Esophagus mucosa (tissue), 1 donor: ENCODE measurements at regions not wholly inside any gene's neighbourhood (a gene's known extent, or its start where the extent isn't known, plus 50 kb on each side); places are given as distances from the start of the nearest gene placed in this dataset.
"Not testable (repeated sequence)": the region's sequence is repeated elsewhere in the genome, so short reads cannot be mapped to it uniquely, and the experiment has no call there.

ENCODE experiments used
- ATAC-seq: fragments of 200-7000 bp; cut with Tn5 transposase; one replicate; pipeline ENCODE4 v1.9.1; 2020
- donor health status: DM: yes; HTN: yes; CAD: no.

DNA sequence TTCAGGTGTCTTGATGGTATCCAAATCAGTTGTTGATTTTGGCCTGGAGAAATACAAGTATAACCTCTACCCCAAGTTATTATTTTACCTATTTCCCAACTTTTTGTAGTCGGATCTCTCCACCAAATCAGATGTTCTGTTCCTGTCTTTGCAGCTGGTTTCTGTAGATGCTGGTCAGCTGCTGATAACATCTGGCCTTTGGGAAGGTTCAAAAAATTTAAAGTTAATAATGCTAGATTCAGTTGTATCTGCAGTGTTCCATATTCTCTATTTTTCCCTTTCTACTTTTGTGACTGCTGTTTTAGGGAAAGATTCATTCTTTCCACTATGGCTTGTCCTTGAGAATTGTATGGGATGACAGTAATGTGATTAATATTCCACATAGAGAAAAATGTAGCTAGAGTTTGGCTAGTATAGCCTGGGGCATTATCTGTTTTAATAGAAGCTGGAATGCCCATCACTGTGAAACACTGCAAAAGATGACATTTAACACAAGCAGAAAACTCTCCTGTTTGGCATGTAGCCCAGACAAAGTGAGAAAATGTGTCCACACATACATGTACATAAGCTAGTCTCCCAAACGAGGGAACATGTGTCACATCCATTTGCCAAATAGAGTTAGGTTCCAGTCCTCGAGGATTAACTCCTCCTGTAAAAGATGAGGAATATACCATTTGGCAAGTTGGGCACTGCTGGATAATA is 99.2 kb downstream of the ZNF100 start:
- not testable (repeated sequence) for ATAC-seq

GRCh38 chr19:21655540-21656126 is 111.7 kb downstream of the ZNF100 start:
- ATAC-seq: no peak

- ATAC-seq: not testable (repeated sequence)
Measured at GRCh38 chr19:21651478-21651877, 115.9 kb downstream of the ZNF100 start.

- ATAC-seq: no peak
Measured at GRCh38 chr19:21638776-21639175, 128.6 kb downstream of the ZNF100 start.

GRCh38 chr19:21626924-21627697 is 121.7 kb downstream of the ZNF429 start:
- ATAC-seq: no peak

GRCh38 chr19:21626091-21626490 is 120.7 kb downstream of the ZNF429 start:
- no peak for ATAC-seq

DNA sequence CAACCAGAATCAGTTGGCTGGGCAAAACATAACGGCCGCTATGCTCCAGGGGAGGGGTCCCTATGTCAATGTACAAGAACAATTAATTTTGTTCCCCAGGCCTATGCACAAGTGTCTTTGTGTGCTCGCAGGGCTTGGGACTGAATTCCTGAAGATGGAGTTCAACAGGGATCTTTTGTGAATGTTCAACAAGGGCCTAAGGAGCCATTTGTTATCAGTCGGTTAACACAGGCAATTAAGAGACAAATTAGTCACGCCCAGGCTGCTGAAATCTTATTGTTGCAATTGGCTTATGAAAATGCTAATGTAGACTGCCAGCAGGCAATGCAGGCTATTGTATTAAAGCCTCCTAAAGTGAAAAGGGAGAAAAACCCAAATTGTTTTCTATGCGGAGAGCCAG is 117.5 kb downstream of the ZNF429 start:
- ATAC-seq: no peak

DNA sequence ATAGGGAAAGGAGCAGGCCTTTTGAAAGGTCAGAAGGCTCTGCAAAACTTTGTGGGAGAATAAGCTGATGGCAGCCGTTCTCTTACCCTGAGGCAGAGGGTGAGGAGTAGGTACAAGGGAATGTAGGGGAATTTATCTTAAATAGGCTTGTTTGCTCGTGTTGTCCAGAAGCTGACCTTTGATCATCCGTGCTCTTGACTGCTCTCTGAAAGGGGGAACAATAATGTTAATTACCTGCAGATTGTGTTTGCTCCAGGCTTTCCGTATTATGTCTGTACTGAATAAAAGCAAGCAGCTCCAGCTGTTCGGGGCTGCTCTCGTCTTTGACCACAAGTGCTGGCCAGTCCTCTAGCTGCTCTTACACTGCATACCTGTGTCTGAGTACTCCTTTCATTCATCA is 116.3 kb downstream of the ZNF429 start:
- ATAC-seq: no peak

DNA sequence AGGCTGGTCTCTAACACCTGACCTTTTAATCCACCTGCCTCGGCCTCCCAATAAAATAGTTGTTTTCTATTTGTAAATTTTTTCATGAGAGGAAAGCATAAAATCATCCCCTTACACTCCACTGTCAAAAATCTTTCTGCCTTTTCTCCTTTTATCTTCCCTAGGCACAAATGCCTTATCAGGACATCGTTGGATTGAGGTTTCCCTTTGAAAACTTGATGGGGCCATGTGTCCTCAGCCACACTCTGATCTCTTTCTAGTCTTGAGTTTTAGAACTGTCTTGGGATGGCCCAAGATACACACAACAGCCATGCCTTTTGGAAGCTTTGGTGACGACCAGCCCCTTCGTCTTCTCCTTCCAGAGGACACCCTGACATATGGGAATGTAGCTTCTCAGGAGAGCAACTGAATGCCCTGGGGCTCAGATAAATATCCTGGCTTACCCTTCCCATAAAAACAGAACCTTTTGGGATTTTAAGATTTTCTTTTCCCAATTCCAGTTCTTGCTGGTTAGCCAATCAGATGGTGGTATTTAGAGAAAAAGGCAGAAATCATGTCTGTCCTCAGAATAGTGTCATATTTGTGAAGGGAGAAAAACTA is 112.4 kb downstream of the ZNF429 start:
- no peak for ATAC-seq

- not testable (repeated sequence) for ATAC-seq
Measured at GRCh38 chr19:21614776-21615175, 109.4 kb downstream of the ZNF429 start.

DNA sequence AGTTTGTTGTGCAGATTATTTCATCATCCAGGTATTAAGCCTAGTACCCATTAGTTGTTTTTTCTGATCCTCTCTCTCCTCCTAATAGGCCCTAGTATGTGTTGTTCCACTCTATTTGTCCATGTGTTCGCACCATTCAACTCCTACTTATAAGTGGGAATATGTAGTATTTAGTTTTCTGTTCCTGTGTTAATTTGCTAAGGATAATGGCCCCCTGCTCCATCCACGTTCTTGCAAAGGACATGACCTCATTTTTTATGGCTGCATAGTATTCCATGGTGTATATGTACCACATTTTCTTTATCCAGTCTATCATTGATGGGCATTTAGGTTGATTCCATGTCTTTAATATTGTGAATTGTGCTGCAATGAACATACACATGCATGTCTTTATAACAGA is 107.8 kb downstream of the ZNF429 start:
- not testable (repeated sequence) for ATAC-seq

DNA sequence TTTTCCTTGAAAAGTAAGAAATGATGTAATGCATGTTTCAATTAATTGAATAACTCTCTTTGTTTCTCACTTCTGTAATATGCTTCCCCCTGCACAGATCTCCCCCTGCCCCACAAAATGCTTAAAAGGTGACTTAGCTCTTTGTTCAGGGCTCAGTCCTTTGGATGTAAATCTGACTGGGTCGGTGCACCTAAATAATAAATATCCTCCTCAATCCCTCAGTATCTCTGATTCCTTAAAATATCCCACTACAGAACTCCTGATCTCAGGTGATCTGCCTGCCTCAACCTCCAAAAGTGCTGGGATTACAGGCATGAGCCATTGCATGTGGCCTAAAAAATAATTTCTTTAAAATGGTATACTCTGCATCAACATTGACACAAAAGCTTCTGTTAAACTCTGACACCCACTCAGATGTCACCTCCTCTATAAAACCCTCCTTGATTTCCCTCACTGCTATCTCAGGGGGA is 107.0 kb downstream of the ZNF429 start:
- ATAC-seq: no peak

DNA sequence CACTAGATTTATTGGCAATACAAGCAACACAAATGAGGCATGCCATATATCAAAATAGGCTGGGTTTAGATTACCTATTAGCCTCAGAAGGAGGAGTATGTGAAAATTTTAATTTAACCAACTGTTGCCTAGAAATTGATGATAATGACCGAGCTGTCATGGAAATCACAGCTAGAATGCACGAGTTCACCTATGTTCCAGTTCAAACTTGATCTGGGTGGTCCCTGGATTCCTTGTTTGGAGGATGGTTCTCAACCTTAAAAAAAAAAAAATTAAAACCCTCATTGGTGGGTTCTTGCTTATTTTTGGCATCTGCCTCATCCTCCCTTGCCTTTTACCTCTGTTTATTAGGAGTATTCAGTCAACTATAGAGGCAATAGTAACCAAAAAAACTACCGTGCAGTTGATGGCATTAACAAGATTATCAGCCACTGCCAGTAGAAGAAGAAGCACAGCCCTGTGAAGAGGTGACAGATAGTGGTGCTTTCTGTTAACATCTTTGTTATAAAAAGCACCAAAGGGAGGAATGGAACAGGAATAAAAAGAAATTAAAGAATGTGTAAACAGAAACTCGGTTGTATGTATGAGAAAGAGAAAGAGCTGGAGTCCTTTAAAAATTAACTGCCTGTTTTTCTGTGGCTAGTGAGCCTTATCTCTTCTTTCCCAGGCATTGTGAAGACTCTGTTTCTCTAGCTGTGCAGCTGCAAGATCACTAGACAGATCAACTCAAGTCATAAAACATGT is 106.4 kb downstream of the ZNF429 start:
- no peak for ATAC-seq

DNA sequence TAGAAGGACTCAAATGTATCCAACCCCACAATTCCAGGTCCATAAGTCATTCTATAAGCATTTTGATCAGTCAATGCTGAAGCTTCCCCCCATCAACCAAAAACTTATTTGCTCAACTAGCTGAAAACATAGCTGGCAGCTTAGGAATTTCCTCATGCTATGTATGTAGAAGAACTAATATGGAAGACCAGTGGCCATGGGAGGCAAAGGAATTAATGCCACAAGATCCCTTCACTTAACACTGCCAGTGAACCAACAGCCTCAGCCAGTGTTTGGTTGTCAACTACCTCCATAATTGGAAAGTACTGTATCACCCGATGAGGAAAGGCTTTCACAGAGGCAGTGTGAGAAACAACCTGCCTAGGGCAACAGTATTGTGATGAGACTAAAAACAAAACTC is 105.4 kb downstream of the ZNF429 start:
- ATAC-seq: no peak

GRCh38 chr19:21610341-21610740 is 104.9 kb downstream of the ZNF429 start:
- no peak for ATAC-seq

DNA sequence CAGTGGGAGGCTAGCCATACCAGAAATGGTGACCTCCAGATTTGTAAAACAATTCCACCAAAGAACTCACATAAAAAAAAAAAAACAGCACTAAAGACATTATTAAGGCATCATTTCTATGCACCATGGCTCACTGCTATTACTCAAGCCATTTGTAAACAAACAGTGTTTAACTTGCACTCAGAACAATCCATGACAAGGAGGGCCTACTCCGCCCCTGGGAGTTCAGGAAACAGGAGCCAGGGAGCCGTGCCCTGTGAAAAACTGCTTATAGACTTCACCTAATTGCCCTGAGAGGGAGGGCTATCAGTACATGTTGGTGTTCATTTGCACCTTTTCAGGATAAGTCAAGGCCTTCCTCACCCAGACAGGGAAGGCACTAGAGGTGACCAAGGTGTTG is 103.2 kb downstream of the ZNF429 start:
- no peak for ATAC-seq

DNA sequence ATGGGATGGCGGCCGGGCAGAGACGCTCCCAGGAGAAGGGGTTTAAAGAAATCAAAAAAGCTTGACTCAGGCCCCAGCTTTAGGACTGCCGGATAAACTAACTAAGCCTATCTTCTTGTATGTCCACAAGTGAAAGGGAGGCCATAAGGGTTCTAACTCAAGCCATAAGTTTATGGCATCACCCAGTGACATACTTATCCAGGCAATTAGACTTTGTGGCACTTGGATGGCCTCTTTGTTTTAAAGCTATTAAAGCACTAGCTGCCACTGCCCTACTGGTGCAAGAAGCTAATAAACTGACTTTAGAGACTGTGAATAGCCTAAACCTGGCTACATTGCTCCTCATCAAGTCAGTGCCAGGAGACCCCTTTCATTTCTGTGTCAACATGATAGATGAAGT is 102.0 kb downstream of the ZNF429 start:
- no peak for ATAC-seq

GRCh38 chr19:21607011-21607410 is 101.6 kb downstream of the ZNF429 start:
- not testable (repeated sequence) for ATAC-seq

DNA sequence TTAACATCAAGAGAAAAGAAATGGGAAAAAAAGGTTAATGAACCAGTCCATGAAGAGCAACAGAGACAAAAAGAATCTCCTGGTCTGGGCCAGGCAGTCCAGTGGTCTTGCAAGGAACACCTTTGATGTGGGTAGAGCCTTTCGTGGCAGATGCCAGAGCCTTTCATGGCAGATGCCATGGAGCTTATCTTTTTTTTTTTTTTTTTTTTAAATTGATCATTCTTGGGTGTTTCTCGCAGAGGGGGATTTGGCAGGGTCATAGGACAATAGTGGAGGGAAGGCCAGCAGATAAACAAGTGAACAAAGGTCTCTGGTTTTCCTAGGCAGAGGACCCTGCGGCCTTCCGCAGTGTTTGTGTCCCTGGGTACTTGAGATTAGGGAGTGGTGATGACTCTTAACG is 100.9 kb downstream of the ZNF429 start:
- ATAC-seq: not testable (repeated sequence)

- peak; percentile 88 for ATAC-seq
Measured at GRCh38 chr19:21604951-21605476, 99.6 kb downstream of the ZNF429 start.
